Adrenal gland (tissue), 9 donors: ENCODE measurements at regions not wholly inside any gene's neighbourhood (a gene's known extent, or its start where the extent isn't known, plus 50 kb on each side); places are given as distances from the start of the nearest gene placed in this dataset.

Experiments
- DNase-seq, 7 donors: peaks; one replicate each; pipeline ENCODE4 v3.0.0-alpha.2; 2019 to 2020
- H3K27ac ChIP-seq, 5 donors: fragments of 200-600 bp; sonication (generic) in 4 of 5; 1 replicate in 3 of 5; 2 replicates in 2 of 5; pipeline versions ENCODE4 v1.5.1 to v1.8.0; 2016 to 2020; ENCODE audit warnings: mild to moderate bottlenecking in 1 of 5
- H3K27me3 ChIP-seq: fragments of 200-600 bp; 2 replicates; pipeline ENCODE4 v1.8.0; 2021
- H3K36me3 ChIP-seq, 2 donors: fragments of 200-600 bp; replicated peaks in 1 of 2; 1 replicate in 1 of 2; 2 replicates in 1 of 2; pipeline versions ENCODE4 v1.5.1 to v1.8.0; 2018 to 2022
- H3K4me1 ChIP-seq, 2 donors: fragments of 200-600 bp; replicated peaks in 1 of 2; 1 replicate in 1 of 2; 2 replicates in 1 of 2; pipeline versions ENCODE4 v1.5.1 to v1.8.0; 2018 to 2021
- H3K4me3 ChIP-seq, 4 donors: fragments of 200-600 bp; sonication (generic) in 3 of 4; one replicate each; pipeline ENCODE4 v1.5.1; 2016 to 2018
- H3K9me3 ChIP-seq, 3 donors: fragments of 200-600 bp; sonication (generic) in 1 of 3; replicated peaks in 1 of 3; 1 replicate in 2 of 3; 2 replicates in 1 of 3; pipeline versions ENCODE4 v1.5.1 to v1.8.0; 2016 to 2021
- POLR2A ChIP-seq, 2 donors: fragments of 450-650 bp; IDR thresholded peaks; one replicate each; pipeline ENCODE4 v1.6.1; 2017; ENCODE audit warnings: antibody characterized with exemption in 2 of 2, mild to moderate bottlenecking in 2 of 2, moderate library complexity in 1 of 2
- WGBS, 4 donors: extraction: QIAGEN DNeasy Blood & Tissue Kit in 2 of 4; methylation state at CpG; one replicate each; pipeline versions ENCODE4 v1.1.5 to v1.1.7; 2013 to 2017; 5-methylcytosine and 5-hydroxymethylcytosine counted together
- intact Hi-C, 2 donors: fragments of 100-400 bp; cut with DNase I; formaldehyde crosslinking; loops; one replicate each; pipeline versions ENCODE4 v1.14.1 to v1.15.0; 2022 to 2023
- TF ChIP-seq, protein P1 (sequence below), 6 experiments: fragments of 450-650 bp in 4 of 6; fragments of 200-600 bp in 2 of 6; sonication (generic) in 1 of 6; IDR thresholded peaks; 1 replicate in 5 of 6; 2 replicates in 1 of 6; pipeline versions ENCODE4 v1.5.1 to v1.8.0; 2016 to 2021; ENCODE audit warnings: antibody characterized with exemption in 6 of 6, mild to moderate bottlenecking in 2 of 6, moderate library complexity in 1 of 6
- donor health status: healthy with polysubstance abuse.
- donor health status: Bipolar disorder and iron deficiency.
- donor health status: DM: yes; HTN: yes; CAD: no.
- donor health status: DM: no; HTN: no; CAD: no.
- donor health status: DM: no; HTN: no; CAD: no.

DNA sequence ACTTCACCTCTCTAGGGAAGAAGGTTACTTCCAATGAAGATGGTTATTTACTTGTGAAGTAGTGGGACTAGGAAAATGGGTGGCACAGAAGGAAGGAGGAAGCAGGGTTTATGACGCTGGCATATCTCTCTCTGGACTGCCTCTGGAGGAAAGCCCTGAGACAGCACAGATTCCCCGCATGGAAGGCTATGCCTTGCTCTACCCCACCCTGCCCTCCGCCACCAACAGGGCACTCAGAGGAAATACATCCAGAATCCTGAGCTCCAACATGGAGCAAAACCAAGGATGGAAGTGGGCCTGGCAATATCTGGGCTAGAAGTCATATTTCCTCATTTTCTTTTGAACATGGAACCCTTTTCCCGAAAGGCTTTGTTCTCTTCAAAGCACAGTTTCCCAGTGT, 346.9 kb downstream of the ZSWIM6 start:
- Histone ChIP-seq H3K4me1 (no peaks in the 10 kb centered on the region), H3K4me3 (no peak overlapping the region), H3K27ac (no peak overlapping the region), H3K36me3 (no peaks in the 10 kb centered on the region), H3K27me3 (no peaks in the 10 kb centered on the region), H3K9me3 (no peaks in the 10 kb centered on the region)
- intact Hi-C loops: loop anchor here in 1 of 2 donors (10.0 kb wide), 1 partner anchor 136 kb away; no protein-coding TSS in a partner anchor
- 78 to 98% (median 93%) methylated on average over 4 of the region's 4 CpGs for WGBS, 4 donors
- no peak for DNase-seq
- TF ChIP-seq POLR2A (IDR thresholded peaks at IDR 0.05): no peak
- TF ChIP-seq, protein P1, sequence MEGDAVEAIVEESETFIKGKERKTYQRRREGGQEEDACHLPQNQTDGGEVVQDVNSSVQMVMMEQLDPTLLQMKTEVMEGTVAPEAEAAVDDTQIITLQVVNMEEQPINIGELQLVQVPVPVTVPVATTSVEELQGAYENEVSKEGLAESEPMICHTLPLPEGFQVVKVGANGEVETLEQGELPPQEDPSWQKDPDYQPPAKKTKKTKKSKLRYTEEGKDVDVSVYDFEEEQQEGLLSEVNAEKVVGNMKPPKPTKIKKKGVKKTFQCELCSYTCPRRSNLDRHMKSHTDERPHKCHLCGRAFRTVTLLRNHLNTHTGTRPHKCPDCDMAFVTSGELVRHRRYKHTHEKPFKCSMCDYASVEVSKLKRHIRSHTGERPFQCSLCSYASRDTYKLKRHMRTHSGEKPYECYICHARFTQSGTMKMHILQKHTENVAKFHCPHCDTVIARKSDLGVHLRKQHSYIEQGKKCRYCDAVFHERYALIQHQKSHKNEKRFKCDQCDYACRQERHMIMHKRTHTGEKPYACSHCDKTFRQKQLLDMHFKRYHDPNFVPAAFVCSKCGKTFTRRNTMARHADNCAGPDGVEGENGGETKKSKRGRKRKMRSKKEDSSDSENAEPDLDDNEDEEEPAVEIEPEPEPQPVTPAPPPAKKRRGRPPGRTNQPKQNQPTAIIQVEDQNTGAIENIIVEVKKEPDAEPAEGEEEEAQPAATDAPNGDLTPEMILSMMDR (IDR thresholded peaks at IDR 0.05): no peak

DNA sequence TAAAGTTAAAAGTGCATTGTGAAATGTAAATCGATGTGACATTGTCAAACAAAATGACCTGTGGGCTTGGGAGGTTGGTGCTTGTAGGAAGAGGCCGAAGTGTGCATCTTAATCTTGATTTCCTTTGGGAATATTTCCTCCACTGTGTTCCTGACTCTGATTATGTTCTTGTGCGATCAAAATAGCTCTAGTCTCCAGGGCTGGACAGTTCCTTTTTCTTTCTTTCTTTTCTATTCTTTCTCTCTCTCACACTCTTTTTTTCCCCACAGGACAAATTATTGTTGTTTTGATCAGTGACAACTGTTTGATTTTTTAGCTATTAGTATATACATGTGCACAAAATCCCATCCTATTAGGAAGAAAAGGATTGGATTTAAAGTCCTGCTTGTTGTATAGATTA, 347.5 kb downstream of the ZSWIM6 start:
- Histone ChIP-seq H3K4me1 (no peaks in the 10 kb centered on the region), H3K36me3 (no peaks in the 10 kb centered on the region), H3K4me3 (no peak overlapping the region), H3K27me3 (no peaks in the 10 kb centered on the region), H3K9me3 (no peaks in the 10 kb centered on the region), H3K27ac (no peak overlapping the region)
- DNase-seq: no peak
- TF ChIP-seq, protein P1 (IDR thresholded peaks at IDR 0.05): no peak
- TF ChIP-seq POLR2A (IDR thresholded peaks at IDR 0.05): no peak
- WGBS, 4 donors: 58 to 79% (median 71%) methylated on average over 3 of the region's 3 CpGs
- intact Hi-C loops: loop anchor here in 1 of 2 donors (10.0 kb wide), 1 partner anchor 135 kb away; no protein-coding TSS in a partner anchor

DNA sequence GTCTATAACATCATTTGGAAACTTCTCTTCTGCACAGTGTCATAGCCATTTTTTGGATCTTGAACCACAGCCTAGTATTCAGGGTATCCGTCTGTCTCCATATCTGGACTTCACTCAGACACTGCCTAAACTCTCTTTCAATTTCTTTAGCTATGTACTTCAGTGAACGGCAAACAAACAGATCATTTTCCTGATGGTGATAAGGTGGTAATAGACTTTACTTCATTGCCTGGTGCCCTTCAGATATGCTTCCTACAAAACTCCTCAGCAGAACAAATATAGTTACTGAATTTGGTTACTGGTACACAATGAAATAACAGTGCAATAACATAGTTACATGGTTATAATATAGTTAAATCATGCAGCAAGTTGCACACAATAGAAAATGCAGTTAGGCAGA, 348.2 kb downstream of the ZSWIM6 start:
- intact Hi-C loops: no loop called here

DNA sequence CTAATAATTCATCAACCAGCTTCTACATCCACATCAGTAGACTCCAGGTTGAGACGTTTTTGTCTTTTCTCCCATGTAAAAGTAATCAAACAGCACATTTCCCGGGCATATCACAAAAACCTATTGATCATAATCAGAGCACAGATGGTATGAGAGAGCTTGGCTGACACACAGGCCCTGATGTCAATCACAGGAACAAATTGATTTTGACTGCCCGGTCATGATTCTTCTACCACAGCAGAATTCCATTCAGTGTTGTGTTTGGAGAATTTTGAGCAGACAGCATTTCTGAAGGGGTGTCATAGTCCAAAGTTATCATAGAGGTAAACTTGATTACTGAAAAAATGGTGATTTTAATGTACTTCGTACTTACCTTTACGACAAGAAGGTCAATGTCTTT, 351.1 kb downstream of the ZSWIM6 start:
- Histone ChIP-seq H3K9me3 (no peaks in the 10 kb centered on the region), H3K36me3 (no peaks in the 10 kb centered on the region), H3K27ac (no peak overlapping the region), H3K4me1 (peaks cover 0 to 7% of the 10 kb centered on the region in 2 donors), H3K27me3 (no peaks in the 10 kb centered on the region), H3K4me3 (no peak overlapping the region)
- no peak for DNase-seq
- TF ChIP-seq, protein P1 (IDR thresholded peaks at IDR 0.05): no peak
- no peak for TF ChIP-seq POLR2A (IDR thresholded peaks at IDR 0.05)
- intact Hi-C loops: no loop called here
- WGBS, 4 donors: 69 to 84% (median 80%) methylated on average over 5 of the region's 5 CpGs

More for the DNA sequence above, 348.2 kb downstream of the ZSWIM6 start:
- 83 to 91% (median 87%) methylated on average over 2 of the region's 2 CpGs for WGBS, 4 donors
- Histone ChIP-seq H3K27me3 (no peaks in the 10 kb centered on the region), H3K36me3 (no peaks in the 10 kb centered on the region), H3K4me1 (no peaks in the 10 kb centered on the region), H3K9me3 (no peaks in the 10 kb centered on the region), H3K4me3 (no peak overlapping the region), H3K27ac (no peak overlapping the region)
- no peak for DNase-seq
- TF ChIP-seq, protein P1 (IDR thresholded peaks at IDR 0.05): no peak
- TF ChIP-seq POLR2A (IDR thresholded peaks at IDR 0.05): no peak
